Eye (tissue), 1 donor: ENCODE measurements at regions not wholly inside any gene's neighbourhood (a gene's known extent, or its start where the extent isn't known, plus 50 kb on each side); places are given as distances from the start of the nearest gene placed in this dataset.
"Not testable (repeated sequence)": the region's sequence is repeated elsewhere in the genome, so short reads cannot be mapped to it uniquely, and the experiment has no call there.

Source experiments
- DNase-seq: peaks from one replicate; pipeline ENCODE4 v3.0.0-alpha.2; 2015

- no peak for DNase-seq
These were observed 481.4 kb upstream of the LMCD1 start for GRCh38 chr3:8020047-8020841.

DNA sequence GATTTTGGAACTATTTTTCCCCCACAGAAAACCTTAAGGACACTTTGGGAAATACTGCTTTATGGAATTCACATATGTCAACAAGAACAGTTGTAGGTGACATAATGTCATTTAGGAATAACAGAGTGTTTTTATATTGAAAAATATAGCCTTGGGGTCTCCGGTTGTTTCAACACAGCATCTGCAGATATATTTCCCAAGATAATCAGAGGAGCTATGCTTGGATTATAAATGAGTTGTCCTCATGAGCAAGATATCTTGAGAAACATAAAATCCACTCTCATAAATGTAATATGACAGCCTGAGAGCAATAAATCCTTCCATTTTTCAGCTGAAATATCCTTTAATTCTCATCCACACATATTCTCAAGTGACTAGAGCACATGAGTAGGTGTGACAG lies 473.7 kb upstream of the LMCD1 start:
- no peak for DNase-seq

- DNase-seq, result no peak
These were observed 451.3 kb upstream of the LMCD1 start for GRCh38 chr3:8050283-8050682.

DNA sequence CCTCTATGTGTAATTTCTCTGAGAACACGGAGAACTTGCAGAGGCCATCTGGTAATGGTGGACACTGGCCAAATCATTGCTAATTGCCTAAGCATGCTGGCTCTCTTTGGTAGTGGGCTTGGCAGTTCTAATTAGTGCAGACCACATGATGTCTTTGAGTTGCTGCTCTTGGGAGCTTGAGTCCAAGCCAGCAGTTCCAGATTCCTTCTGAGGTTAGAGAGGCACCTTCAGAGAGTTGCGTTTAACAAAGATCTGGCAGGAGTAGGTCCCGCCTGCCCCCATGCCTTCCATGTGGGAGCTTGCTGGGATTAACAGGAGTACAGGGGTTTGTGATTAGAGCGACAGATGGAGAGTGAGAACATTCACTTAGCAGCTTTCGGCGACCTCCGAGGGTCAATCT lies 449.0 kb upstream of the LMCD1 start:
- DNase-seq, result peak; percentile 21

- DNase-seq, result not testable (repeated sequence)
These were observed 433.5 kb upstream of the LMCD1 start for GRCh38 chr3:8068135-8068534.

GRCh38 chr3:8069471-8069870 lies 432.2 kb upstream of the LMCD1 start:
- DNase-seq, result no peak

DNA sequence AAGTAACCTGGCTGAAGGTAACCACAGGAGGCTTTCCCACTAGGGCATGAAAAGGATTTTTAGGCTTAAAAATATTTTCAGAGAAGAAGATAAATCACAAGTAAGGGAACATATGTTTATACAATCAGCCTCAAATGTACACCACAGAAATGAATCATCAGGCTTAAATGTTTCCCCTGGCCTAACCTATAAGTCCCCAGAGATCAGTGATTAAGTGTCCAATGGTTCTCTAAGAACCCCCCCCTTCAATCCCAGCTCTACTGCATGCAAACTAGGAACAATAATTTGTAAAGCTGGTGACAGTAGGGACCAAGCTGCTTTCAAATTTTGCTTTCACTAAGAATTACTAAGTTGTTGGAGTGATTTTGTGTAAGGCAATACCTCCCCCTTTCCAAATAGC lies 431.6 kb upstream of the LMCD1 start:
- no peak for DNase-seq

- not testable (repeated sequence) for DNase-seq
These were observed 426.9 kb upstream of the LMCD1 start for GRCh38 chr3:8074740-8075139.

GRCh38 chr3:8077126-8077525 lies 424.5 kb upstream of the LMCD1 start:
- no peak for DNase-seq

DNA sequence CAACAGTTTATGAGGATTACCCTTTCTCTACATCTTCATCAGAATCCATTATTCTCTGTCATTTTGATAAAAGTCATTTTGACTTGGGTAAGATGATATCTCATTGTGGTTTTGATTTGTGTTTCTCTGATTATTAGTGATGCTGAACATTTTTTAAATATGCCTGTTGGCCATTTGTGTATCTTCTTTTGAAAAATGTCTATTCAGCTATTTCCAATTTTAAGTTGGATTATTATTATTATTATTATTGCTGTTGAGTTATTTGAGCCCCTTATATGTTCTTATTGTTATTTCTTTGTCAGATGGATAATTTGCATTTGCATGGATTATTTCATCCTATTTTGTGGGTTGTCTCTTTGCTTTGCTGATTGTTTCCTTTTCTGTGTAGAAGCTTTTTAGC lies 421.2 kb upstream of the LMCD1 start:
- DNase-seq, result no peak

- no peak for DNase-seq
These were observed 416.1 kb upstream of the LMCD1 start for GRCh38 chr3:8085498-8085897.

GRCh38 chr3:8087951-8088350 lies 413.7 kb upstream of the LMCD1 start:
- DNase-seq, result no peak

DNA sequence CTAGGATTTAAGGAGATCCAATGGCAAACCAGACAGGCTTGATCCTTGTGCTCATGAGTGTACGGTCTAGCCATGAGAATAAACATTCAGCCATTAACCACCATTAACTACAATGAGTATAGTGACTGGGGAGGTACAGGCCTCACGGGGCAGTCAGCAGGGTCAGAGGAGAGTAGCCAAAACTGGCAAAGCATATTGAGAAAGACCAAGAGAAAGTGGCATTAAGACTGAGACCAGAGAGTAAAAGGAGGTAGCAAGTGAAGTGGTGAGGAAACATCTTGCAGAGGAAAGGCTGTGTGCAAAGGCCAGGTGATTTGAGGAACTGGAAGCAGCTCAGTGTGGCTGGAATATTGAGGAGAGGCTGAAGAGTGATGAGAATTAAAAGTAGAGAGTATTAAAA lies 407.2 kb upstream of the LMCD1 start:
- DNase-seq, result no peak

DNA sequence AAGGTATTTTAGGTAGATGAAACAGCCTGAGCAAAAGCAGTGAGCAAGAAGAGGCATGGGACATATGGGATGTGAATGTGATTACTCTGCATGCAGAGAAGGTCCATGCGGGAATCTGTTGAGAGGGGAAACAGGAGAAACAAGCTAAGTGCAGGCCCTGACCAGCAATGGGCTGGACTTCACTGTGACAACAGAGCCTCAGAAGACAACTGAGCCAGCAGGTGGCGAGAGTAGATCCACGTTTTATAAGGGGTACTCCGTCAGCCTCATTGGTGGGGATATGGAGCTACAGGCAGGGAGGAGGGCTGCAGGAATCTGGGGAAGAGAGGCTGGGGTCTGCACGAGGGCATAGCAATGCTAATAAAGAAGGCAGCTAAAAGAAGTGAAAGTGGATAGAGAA lies 405.9 kb upstream of the LMCD1 start:
- DNase-seq, result peak; percentile 8

GRCh38 chr3:8097690-8098089 lies 403.9 kb upstream of the LMCD1 start:
- no peak for DNase-seq

DNA sequence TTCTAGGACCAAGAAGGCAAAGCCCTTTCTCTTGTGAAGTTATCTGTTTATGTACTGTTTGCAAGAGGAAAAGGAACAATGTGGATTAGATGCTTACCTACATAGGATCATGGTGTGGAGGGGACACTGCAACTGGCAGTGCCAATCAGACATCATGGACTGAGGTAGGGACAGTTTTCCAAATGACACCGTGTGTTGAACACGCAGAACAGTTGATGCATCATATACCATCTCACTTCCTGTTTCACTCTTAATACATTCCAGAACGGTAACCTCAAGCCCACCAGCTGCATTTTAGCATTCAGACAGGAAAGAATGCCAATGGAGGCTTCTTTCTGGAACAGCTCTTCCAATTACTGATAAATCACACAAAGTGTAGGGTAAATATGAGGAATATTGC lies 397.7 kb upstream of the LMCD1 start:
- no peak for DNase-seq

GRCh38 chr3:8106921-8107320 lies 394.7 kb upstream of the LMCD1 start:
- no peak for DNase-seq

DNA sequence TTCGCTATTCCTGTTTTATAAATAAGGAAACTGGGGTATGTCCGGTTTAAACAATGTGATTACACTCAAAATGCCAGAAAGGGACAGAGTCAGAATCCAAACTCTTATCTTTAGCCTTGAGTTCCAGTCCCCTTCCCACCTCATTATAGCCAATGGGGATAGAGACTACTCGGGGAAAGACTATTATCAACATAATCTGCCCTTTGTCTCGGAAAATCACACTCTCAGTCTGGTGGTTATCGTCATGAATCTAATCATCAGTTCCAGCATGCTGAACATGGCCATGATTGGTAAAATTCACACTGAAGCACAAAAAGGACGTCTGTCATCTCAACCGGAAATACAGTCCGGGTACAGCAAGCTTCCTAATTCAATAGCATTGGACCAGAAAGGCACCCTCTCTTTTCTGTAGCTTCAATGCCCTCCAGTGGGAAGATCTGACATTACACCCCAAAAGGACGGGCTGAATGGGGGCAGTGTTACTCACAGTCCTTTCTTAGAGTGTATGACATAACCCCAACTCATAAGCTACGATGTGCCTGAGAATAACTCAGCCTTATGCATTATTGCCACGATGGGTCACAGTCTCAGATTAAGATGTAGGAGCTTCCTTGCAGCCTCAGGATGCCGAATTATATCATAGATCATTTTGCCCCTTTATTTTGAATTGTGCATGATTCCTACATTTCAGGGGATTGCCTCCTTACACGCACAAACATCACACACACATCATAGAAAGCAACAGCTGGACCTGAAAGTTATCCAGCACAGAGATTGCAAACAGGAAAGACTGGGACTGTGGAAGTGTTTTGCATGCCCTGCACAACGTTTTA lies 390.4 kb upstream of the LMCD1 start:
- DNase-seq, result peak; percentile 94

DNA sequence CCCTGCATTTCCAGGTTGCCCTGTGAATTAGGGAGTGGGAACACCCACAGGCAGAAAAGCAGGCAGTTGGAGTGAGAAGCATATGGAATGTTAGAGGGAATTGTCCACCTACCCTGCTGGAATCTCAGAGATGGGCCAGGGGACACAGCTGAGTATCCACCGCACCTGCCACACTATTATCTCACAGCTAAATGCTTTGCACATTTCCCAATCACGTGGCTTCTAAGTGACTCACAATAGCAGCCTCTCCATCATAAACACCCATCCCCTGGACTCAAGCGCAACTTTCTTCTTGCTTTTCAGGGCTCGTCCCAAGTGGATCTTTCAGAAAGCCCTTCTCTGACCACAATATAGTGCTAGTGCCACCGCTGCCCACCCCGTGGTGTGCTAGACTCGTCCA lies 389.0 kb upstream of the LMCD1 start:
- no peak for DNase-seq

- no peak for DNase-seq
These were observed 388.0 kb upstream of the LMCD1 start for GRCh38 chr3:8113626-8114025.

- DNase-seq, result no peak
These were observed 372.9 kb upstream of the LMCD1 start for GRCh38 chr3:8128686-8129085.

DNA sequence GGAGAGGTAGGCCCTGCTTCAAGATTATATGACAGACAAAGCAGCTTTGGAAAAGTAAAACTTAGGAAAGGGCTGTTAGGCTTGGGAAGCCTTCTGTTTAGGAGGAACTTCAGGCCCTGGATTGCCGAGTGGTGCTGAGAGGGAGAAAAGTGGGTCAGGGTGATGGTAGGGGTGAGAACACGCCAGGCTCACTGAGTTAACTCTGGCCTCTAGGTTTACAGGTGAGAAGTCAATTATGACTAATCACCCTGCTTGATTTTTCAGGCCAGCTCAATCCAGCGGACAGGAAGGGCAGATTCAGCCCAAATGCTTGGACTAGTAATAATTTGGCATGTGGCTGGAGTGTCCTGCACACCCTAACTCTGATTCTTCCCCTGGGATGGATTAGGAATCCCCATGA lies 365.1 kb upstream of the LMCD1 start:
- DNase-seq, result no peak

DNA sequence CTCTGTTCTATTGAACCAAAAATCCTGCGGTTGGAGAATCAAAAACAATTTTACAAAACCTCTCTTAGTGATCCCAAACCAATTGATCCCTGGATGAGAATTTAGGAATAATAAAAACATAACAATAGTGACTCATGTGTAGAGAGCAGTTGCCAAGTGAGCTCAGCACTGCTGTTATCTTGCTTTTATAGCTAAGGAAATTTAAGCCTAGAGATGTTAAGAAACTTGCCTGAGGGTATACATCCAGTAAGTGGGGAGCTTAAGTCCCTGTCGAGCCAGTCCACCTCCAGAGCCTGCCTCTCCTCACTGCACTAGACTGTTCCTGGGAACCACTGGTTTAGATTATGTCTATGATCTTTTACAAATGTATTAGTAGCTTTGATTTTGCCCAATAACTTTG lies 358.4 kb upstream of the LMCD1 start:
- no peak for DNase-seq

DNA sequence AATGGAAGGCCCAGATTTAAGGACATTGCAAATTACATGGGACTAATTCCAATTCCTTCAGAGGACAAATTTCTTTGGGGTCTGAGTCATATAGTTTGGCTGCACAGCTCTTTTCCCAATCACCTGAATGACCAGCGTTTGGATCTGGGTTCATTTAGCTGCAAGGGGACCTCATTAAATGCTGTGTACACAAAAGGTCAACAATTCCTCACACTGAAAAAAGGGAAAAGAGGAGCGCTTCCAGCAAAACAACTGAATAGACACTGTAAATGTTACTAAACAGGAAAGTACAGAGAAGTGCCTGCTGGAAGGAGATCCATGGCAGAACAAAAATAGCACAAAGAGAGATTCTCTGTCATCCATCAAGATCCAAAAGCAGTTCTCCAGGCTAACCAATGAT lies 356.0 kb upstream of the LMCD1 start:
- DNase-seq, result no peak
